GM12872 (cell line): ENCODE measurements at regions not wholly inside any gene's neighbourhood (a gene's known extent, or its start where the extent isn't known, plus 50 kb on each side); places are given as distances from the start of the nearest gene placed in this dataset.

Source experiments
- CTCF ChIP-seq: IDR thresholded peaks from 3 replicates; pipeline ENCODE4 v1.5.1; 2011; ENCODE audit warnings: low read depth, mild to moderate bottlenecking, low read length, moderate library complexity; ENCODE audit not compliant: insufficient read depth

GRCh38 chr1:195788721-195789120 lies 819.5 kb downstream of the KCNT2 start:
- no peak for TF ChIP-seq CTCF

- no peak for TF ChIP-seq CTCF
Observed at GRCh38 chr1:195785830-195786229, 822.4 kb downstream of the KCNT2 start.

GRCh38 chr1:195773931-195774330 lies 834.3 kb downstream of the KCNT2 start:
- TF ChIP-seq CTCF = no peak

GRCh38 chr1:195769461-195769860 lies 838.8 kb downstream of the KCNT2 start:
- no peak for TF ChIP-seq CTCF

- no peak for TF ChIP-seq CTCF
Observed at GRCh38 chr1:195768936-195769335, 839.3 kb downstream of the KCNT2 start.

- no peak for TF ChIP-seq CTCF
Observed at GRCh38 chr1:195768377-195768776, 839.9 kb downstream of the KCNT2 start.

GRCh38 chr1:195766709-195767108 lies 841.5 kb downstream of the KCNT2 start:
- no peak for TF ChIP-seq CTCF

- TF ChIP-seq CTCF = no peak
Observed at GRCh38 chr1:195765099-195765498, 843.1 kb downstream of the KCNT2 start.
